Transverse colon (tissue), 4 donors: ENCODE measurements at regions not wholly inside any gene's neighbourhood (a gene's known extent, or its start where the extent isn't known, plus 50 kb on each side); places are given as distances from the start of the nearest gene placed in this dataset.

Source experiments
- CTCF ChIP-seq, 5 experiments: fragments of 200-600 bp in 3 of 5; fragments of 450-650 bp in 2 of 5; sonication (generic) in 3 of 5; IDR thresholded peaks; 1 replicate in 2 of 5; 2 replicates in 3 of 5; pipeline ENCODE4 v1.5.1; 2016 to 2017; ENCODE audit warnings: antibody characterized with exemption in 5 of 5, inconsistent platforms in 3 of 5, mild to moderate bottlenecking in 2 of 5, moderate library complexity in 1 of 5
- POLR2A ChIP-seq: fragments of 450-650 bp; IDR thresholded peaks from one replicate; pipeline ENCODE4 v1.6.1; 2016; ENCODE audit warnings: antibody characterized with exemption, mild to moderate bottlenecking, moderate library complexity
- POLR2AphosphoS5 ChIP-seq, 3 donors: sonication (generic); formaldehyde crosslinking; IDR thresholded peaks; one replicate each; pipeline ENCODE4 v1.6.1; 2016; ENCODE audit warnings: antibody characterized with exemption in 3 of 3

- TF ChIP-seq CTCF (IDR thresholded peaks at IDR 0.05) (no peak), POLR2AphosphoS5 (IDR thresholded peaks at IDR 0.05) (no peak), POLR2A (no peak)
Observed at GRCh38 chr14:28877923-28878322, 111.3 kb downstream of the FOXG1 start.
